Fibroblast of skin of right biceps (primary cell): ENCODE measurements at regions not wholly inside any gene's neighbourhood (a gene's known extent, or its start where the extent isn't known, plus 50 kb on each side); places are given as distances from the start of the nearest gene placed in this dataset.

ENCODE experiments used
- DNase-seq: peaks from one replicate; pipeline ENCODE4 v3.0.0-alpha.2; 2013

DNA sequence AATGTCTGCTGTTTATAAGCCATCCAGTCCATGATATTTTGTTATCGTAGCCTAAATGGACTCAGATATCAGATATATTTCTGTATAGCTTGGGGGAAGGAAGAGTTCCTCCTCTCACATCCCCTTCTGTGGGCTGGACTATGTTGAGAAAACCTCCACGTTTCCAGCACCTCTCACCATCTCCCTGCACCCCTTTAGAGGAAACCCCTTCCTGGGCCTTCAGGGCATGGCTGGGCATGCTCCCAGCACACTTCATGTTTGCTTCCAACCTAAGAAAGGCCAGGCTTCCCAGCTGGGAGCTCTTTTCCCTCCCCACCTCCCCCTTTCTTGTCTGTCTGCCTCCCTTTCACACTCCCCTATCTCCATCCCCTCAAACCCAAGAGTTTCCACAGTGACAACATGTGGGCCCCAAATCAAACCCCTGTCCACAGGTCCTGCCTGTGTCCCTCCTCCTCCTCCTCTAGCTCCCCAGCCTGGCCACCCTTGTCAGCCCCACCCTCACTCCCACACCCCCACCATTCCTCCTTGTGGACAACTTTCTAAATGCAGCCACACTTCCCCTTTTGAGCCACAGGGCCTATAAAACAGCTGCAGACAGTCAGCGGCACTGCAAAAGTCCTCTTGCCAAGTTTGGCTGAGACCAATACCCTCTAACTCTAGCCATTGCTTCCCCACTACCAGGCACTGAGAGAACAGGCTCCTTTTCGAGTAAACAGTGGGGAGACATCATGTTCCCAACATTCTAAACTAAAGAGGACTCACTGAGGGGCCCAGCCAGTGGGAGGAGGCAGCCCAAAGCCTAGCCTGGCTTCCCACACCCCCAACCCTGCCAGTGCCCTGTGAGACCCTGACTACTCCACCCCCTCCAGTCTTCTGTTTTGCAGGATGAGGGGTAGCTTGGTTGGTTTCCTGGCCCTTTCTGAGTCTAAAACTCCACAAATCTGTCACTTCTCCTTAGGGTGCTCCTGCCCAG is 120.5 kb downstream of the ZFP36L2 start:
- peak; percentile 45 for DNase-seq

DNA sequence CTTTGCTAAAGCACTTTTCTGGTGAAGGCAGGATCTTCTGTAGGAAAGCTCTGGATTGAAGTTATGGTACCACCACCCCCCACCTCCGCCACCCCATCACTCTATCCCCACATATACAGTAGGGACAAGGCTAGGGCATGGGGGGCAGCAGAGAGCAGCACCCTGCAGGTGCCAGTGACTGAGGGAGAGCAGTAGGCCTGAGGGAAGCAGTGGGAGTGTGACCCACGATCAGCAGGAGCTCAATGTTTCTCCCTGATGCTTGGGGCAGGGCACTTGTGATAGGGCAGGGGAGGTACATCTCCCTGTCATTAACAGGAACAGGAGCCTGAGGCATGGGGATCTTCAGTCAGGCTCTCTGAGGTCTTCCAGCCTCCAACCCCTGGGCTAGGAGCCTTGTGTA is 121.6 kb downstream of the ZFP36L2 start:
- DNase-seq = no peak

DNA sequence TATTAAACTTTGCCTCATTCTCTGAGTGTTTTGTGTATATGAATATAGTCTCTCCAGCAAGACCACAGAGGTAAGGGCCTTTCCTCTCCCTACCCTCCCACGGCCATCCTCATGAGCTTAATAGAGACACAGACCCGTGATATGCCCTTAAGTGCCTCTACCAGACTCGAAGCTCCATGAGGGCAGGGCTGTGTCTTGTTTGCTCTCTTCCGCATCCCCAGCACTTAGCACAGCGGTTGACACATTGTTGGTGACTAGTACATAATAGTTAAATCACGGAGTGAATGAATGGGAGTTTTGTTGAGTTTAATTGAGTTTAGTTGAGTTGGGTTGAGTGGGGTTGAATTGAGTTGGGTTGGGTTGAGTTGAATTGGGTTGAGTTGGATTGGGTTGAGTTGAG is 122.3 kb downstream of the ZFP36L2 start:
- DNase-seq = no peak

DNA sequence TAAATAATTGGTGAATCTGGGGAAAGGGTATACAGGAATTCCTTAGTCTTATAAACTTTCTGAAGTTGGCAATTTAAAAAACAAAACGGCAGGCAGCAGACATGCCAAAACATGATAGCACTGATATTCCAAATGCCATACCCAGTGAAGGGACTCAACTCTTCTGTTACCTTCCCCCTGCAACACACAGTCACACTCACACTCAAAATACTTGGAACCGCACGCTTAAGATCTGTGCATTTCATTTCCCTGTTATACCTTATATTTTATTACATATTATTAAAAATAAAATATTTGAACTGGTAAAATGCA is 123.4 kb downstream of the ZFP36L2 start:
- no peak for DNase-seq

DNA sequence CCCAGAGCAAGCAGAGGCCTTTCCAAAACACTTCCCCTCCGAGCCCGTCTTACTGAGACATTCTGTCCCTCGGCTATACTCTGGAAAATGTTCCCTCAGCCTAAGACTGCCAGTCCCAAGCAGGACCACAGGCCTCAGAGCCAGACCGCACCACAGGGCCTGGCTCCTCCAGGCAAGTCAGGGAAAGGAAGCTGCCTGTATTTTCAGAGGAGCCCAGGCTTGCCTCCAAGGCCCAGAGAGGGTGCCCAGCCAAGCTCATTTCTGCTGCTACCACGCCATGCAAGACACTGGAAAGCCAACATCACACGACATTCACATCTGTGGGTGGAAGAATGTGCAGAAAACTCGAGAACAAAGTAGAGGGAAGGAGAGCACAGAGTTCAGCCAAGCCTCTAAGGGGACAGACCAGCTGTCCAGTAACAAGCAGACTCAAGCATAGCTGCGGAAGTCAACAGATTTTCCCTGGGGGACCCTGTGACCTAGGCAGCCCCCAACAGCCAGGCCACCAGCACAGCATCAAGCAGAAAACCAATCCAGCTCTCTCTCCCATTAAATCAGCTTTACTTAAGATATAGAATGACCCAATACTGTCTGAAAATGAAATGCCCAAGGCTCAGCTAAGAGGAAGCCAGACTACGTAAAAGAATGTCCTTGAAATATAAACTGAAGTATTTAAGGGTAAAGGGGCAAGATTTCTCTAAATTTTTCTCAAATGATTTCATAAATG is 123.9 kb downstream of the ZFP36L2 start:
- no peak for DNase-seq

- no peak for DNase-seq
Measured at GRCh38 chr2:43101751-43102150, 124.7 kb downstream of the ZFP36L2 start.

GRCh38 chr2:43100883-43101662 is 125.3 kb downstream of the ZFP36L2 start:
- DNase-seq = no peak

DNA sequence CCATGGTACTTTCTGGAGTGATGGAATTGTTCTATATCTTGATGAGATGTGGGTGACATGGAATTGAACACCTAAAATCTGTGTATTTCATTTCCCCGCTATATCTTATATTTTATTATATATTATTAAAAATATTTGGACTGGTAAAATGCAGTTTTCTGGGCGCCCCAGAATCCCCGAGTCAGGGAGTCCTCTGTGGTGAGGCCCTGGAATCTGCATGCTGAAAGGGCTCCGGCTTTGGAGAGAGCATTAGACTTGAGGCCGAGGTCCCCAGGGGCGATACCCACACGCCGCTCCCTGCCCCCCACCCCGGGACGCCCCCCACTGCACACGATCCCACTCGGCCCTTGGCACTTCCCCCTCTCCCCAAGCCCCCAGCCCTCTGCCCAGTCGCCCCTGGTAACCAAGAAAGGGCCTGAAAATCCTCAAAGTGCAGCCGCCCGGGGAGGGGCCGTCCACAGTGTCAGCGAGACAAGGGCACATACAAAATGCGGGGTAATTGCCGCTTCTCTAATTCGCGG is 126.0 kb downstream of the ZFP36L2 start:
- no peak for DNase-seq

DNA sequence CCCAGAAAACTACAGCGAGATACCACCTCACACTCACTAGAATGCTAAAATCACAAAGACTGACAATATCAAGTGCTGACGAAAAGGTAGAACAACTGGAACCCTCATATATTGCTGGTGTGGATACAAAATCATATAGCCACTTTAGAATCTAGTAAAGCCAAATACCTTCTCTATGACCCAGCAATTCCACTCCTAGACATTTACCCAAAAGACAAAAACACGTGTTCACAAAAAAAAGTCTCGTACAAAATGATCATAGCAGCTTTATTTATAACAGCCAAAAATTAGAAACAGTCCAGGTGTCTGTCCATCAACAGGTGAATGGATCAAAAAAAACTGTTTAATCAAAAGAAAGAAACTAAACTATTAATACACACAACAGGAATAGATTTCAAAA is 126.6 kb downstream of the ZFP36L2 start:
- DNase-seq = no peak

- DNase-seq = no peak
Measured at GRCh38 chr2:43098539-43098938, 127.9 kb downstream of the ZFP36L2 start.

- DNase-seq = no peak
Measured at GRCh38 chr2:43097644-43098408, 128.6 kb downstream of the ZFP36L2 start.

DNA sequence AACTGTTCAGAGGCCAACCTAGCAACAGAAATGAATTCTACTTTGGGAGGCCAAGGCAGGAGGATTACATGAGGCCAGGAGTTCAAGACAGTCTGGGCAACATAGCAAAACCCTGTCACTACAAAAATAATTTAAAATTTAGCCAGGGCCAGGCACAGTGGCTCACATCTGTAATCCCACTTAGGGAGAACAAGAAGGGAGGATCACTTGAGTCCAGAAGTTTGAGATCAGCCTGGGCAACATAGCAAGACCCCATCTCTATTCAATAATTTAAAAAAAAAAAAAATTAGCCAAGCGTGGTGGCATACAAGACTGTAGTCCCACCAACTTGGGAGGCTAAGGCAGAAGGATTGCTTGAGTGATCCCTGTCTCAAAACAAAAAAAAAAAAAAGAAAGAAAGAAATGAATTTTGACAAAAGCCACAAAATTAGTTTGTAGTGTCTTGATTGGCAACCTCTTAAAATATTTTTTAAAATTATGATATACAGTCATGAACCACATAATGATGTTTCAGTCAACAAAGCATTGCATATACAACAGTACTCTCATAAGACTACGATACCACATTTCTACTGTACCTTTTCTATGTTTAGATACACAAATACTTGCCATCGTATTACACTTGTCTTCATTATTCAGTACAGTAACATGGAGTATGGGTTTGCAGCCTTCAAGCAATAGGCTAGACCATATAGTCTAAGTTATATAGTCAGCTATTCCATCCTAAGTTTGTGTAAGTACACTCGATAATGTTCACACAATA is 130.7 kb downstream of the ZFP36L2 start:
- no peak for DNase-seq

DNA sequence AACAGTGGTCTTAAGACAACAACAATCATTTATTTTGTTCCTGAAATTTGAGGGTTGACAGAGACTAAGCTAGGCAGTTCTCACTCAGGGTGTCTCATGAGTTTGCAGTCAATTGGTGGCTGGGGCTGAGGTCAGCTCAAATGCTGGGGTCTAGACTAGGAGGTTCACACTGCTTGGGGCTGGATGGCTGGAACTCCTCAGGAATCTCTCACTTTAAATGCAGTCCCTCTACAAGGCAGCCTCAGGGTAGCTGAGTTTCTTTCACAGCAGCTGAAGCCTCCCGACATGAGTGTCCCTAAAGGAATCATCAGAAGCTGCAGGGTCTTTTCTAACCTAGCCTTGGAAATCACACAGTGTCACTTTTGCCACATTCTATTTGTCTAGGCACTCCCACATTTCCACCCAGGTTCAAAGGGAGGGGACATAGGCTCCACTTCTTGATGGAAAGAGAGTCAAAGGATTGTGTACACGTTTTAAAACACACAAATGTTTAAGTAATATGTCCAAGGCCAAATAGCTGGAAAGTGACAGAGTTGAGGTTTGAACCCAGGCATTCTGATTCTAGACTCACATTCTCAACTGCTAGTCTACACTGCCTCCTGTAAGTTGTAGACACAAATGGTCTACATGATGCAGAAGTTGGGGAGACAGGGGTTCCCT is 133.8 kb downstream of the ZFP36L2 start:
- DNase-seq = no peak

DNA sequence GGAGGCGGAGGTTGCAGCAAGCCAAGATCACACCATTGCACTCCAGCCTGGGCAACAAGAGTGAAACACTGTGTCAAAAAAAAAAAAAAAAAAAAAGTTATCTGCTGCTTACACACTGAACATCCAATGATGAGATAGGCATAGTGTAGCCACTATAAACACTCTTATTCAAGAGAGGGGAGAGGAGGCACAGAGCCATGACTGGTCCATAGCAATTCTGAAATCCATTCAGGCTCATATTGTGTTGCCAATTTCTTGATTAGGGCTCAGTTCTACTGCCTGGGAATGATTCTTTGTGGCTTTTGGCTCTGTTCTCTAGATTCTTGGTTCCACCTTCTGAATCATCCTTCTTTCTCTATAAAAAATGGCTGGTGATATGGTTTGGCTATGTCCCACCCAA is 136.1 kb downstream of the ZFP36L2 start:
- DNase-seq = no peak

- peak; percentile 35 for DNase-seq
Measured at GRCh38 chr2:43088143-43089073, 138.0 kb downstream of the ZFP36L2 start.

DNA sequence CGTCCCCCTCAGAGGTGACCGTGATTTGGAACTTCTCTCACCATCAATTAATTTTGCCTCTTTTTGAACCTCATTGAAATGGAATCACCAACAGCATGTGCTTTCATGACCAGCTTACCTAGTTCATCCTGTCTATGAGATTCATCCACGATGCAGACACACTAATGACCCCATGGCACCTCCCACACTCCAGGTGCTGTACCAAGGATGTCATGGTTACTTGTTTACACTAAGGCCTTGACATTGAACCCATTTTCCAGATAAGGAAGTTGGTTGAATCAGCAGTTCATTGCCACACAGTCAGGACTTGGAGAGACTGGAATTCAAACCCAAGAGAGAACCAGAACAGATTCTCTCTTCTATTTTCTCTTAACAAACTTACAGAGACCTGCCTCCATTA is 139.0 kb downstream of the ZFP36L2 start:
- DNase-seq = no peak

DNA sequence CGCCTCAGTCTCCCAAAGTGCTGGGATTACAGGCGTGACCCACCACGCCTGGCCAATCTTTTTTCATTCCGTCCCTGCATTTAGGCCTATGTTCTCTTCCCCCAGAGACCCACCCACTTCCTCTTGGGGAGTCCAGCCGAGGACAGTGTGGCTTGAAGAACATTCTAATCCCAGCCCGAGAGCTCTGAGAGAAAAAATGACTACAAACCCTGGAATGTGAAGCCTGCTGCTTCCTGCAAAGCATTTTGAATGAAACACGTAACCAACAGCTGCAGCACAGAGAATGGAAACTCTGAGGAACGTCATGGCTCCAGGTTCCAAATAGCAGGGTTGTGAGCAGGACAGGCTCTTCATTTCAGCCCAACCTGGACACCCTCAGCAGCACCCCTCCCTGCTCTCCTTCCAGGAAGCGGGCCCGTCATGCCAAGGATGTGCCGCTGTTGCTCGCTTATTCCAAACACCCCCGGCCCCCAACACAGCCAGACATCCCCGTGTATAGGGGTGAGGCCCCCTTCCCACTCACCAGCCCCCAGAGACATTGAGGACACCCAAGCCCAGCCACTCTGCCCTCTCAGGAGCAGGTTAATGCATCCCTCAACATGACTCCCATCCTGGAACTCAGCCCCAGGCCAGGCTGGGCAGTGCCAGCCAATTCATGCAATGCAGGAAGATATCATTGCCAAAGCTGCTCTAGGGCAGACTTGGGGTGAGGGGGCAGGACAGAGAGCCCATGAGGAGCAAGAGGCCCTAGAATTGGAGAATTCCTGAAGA is 139.8 kb downstream of the ZFP36L2 start:
- peak; percentile 100 for DNase-seq

GRCh38 chr2:43085929-43086328 is 140.5 kb downstream of the ZFP36L2 start:
- peak; percentile 30 for DNase-seq

- no peak for DNase-seq
Measured at GRCh38 chr2:43085505-43085904, 140.9 kb downstream of the ZFP36L2 start.
